ENCODE measurements at regions not wholly inside any gene's neighbourhood (a gene's known extent, or its start where the extent isn't known, plus 50 kb on each side); places are given as distances from the start of the nearest gene placed in this dataset.
A peak's percentile ranks its signal among the peaks of the same experiment; 100 is the strongest.
"Not testable (repeated sequence)": the region's sequence is repeated elsewhere in the genome, so short reads cannot be mapped to it uniquely, and the experiment has no call there.

DNA sequence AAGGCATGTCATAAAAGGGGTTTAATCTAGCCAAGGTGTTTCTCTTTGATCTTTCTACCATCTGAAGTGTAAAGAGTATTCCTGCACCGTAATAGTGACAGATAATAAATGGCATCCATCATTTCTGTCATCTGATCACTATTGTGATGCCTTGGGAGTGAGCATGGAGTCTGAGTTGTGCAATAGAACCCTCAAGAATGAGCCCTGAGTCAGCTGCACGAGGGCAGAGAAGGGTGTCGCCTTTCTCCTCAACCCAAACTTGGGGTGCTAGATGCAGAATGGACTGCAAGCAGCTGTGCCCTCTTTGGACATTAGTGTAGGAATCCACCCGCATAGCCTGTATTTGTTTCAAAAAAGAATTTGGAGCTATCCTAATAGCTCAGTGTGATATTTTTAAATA is 115.2 kb downstream of the ZNF37A start:
- no peak for FAIRE-seq

DNA sequence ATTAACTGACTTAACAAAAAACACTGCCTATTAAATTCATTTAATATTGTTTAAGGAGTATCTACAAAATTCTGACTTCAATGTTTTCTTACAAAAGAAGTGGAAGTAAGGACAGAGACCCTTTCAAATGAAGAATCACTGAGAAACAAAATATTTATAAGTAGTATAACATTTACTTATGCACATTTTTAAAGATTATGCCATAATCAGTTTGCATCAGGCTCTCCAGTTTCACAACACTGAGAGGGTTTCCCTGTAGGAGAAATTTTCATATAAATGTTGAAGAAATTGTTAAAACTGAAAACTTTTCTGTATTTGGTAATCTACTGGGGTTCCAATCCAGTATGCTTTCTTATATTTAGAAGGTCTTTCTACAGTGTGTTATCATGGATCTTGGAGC is 115.6 kb downstream of the ZNF37A start:
- FAIRE-seq: not testable (repeated sequence)

DNA sequence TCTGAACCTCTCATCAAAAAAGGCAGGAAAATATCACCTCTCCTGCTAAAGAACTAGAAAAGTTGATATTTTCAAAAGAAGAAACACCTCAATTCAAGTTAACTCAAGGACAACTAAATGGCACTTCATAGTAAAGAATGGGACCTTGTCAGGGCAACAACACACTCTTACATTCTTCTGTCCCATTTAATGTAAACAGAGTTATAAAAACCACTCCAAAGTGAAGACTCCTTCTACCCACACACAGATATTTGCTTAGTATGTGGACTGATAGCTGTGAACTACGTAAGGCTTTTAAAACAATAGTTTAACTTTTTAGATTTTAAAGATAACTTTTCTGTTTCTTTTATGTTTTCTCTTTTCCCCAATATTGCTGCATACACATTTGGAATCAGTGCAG is 118.3 kb downstream of the ZNF37A start:
- FAIRE-seq: no peak

DNA sequence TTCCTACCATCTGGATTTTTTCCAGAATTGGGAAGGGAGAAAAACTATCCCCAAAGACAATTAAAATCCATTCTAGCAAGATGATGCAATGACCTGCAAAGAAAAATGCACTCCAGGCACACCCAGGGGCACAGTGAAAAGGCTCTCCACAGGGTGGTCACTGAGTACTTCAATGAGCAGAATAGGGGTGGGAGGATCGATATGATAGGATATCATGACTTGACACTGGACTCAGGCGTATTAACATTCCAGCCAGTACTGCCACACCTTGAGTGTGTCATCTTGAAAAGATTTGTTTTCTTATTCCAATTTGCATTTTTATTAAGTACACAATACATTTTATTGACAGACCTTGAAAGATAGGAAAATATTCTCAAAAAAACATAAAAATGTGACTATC is 132.2 kb downstream of the ZNF37A start:
- FAIRE-seq: no peak

DNA sequence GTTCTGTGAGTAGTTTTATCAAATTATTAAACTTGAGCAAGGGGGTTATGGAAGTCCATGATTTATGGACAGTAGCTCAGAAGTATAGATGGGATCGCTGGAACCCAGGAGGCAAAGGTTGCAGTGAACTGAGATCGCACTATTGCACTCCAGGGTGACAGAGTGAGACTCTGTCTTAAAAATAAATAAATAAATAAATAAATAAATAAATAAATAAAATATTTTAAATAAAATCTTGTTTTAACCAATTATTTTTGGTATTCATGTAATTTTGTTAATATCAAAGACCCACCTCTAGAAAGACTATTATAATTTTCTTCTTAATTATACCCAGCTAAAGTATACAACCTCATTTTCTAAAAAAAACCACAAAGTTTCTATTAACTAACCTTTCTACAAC is 134.3 kb downstream of the ZNF37A start:
- no peak for FAIRE-seq

GRCh38 chr10:38238479-38238878 is 144.3 kb downstream of the ZNF37A start:
- peak; percentile 47 for FAIRE-seq

- FAIRE-seq: not testable (repeated sequence)
Observed at GRCh38 chr10:38242061-38242649, 148.0 kb downstream of the ZNF37A start.

GRCh38 chr10:38248113-38248512 is 154.0 kb downstream of the ZNF37A start:
- FAIRE-seq: not testable (repeated sequence)

DNA sequence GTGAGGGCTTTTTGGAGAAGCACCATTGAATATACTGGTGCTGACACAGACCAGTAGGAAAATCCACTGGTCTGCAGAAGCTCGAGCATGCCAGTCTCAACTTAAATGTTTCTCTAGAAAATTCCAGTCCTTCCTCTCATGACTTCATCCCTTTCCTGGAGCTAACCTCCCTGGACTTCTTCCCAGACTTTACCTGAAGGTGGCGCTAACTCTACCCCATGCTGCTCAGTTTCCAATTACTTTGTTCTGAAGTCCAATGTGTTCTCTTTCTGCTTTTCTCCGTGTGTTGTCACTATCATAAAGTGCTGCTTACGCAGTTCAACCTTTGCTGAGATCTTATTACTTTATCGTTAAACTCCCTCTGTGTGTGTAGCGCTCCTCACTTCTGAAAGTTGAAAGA is 158.4 kb downstream of the ZNF37A start:
- FAIRE-seq: not testable (repeated sequence)

- FAIRE-seq: not testable (repeated sequence)
Observed at GRCh38 chr10:38267555-38267954, 173.4 kb downstream of the ZNF37A start.

DNA sequence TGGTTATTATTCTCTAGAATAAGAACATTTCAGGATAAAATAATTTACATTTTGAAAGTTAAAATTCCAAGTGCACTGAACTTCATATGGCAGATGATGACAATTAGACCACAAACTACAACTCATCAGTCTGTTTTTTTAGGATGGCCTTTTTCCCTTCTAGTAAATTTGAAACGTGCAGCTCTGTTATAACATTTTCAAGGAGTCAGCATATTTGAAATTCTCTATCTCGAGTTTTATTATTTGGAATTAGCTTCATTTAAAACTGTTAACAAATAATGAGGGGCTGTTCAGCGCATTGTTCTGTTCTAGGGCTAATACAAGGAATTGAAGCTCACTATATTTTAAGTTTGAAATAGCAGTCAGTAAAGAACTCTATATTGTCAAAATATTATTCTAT is 176.9 kb downstream of the ZNF37A start:
- not testable (repeated sequence) for FAIRE-seq

DNA sequence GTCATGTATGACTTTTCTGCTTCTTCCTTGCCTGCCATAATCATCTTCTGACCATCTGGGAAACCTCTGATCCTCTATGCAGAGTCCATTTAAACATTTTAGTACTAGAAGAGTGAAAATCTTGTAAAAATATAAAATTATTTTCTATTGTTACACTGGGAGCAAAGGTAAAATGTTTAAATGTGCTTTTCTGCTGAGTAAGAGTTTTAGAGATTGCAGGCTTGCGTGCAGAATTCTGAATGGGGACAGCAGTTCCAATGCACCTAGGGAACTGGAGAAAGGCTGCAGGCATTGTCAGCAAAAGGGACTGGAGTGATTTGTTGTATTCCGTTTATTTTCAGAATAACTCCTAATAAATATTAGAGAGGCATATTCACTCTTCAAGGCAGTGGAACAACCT is 180.7 kb downstream of the ZNF37A start:
- not testable (repeated sequence) for FAIRE-seq

DNA sequence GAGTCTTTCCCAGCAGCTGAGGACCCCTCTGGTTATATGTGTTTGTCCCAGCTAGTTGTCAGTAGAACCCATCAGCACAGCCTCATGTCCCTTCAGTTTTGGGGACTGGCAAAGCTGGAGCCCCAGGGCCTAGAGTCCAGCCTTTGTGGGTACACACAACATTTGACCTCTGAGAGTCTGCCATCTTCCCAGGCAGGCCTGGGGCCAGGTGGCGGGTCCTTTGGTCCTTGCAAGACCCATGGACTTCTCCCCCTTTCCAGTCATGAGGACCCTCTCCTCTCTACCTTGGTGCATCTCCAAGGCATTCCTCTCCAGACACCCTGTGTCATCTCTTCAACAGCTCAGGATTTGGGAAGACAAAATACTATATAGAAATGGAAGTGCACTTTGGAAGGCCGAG is 198.4 kb downstream of the ZNF37A start:
- FAIRE-seq: not testable (repeated sequence)

GRCh38 chr10:38310111-38310510 is 216.0 kb downstream of the ZNF37A start:
- not testable (repeated sequence) for FAIRE-seq

GRCh38 chr10:38315090-38315805 is 221.1 kb downstream of the ZNF37A start:
- not testable (repeated sequence) for FAIRE-seq

DNA sequence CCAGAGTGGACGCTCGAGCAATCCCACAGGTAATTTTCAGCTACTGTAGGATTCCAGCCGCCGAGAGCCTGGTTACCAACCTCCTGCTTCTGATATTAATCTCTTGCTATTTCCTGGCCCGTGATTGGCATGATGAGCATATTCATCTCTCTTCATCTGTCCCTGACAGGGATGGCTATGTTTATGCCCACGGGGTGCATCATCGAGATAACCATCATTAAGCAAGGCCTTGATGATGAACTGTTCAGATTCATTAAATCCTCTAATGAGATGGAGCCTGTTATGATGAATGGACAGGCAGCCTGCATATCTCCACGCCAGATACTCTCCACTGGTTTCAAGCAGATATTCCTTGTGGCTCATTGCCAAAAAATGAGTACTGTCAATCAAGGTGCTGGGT is 227.3 kb downstream of the ZNF37A start:
- FAIRE-seq: not testable (repeated sequence)

DNA sequence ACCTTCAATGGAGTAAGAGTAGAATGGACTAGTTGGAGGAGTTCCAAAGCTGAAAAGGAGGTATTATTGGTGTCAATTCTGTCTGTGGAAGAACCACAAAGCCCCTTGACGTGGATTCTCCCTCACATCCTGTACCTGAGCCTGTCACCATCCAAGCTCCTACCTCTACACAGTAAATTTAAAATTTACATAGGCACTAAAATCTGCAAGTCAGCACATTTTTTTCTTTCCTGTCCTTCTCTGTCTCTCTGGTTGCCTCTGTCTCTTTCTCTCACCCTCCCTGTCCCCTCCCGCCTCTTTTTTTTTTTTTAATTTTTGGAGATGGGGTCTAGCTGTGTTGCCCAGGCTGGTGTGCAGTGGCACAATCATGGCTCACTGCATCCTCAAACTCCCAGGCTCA is 236.2 kb downstream of the ZNF37A start:
- FAIRE-seq: not testable (repeated sequence)

DNA sequence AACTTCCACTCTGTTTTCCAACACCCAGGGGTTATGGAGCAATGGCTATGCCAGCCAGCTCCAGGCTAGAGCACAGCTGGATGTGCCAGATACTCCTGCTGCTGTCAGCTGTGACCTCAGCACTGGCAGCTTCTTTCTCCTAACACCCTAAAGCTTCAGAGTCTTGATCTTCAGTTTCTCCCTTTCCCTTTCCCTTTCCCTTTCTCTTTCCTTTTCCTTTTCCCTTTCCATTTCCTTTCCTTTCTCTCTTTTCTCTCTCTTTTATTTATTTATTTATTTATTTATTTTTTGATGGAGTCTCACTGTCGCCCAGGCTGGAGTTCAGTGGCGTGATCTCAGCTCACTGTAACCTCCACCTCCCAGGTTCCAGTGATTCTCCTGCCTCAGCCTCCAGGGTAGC is 237.0 kb downstream of the ZNF37A start:
- not testable (repeated sequence) for FAIRE-seq

DNA sequence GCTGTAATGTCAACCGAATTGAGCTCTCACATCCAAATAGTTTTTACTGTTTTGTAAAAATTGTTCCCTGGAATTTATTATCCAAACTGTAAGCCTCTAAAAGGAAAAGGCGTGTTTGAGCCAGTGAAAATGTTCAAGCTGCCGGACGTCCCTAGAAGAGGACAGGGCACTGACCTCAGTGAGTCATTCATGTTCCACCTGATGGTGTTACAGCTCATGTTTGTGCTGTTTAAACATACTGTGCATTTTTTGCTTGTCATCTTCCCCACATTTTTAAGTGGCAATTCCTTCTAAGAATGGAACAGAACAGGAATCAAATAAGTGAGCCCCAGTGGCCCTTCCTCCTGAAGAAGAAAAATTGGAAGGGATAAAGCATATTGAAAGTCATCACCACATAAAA is 239.6 kb downstream of the ZNF37A start:
- not testable (repeated sequence) for FAIRE-seq

DNA sequence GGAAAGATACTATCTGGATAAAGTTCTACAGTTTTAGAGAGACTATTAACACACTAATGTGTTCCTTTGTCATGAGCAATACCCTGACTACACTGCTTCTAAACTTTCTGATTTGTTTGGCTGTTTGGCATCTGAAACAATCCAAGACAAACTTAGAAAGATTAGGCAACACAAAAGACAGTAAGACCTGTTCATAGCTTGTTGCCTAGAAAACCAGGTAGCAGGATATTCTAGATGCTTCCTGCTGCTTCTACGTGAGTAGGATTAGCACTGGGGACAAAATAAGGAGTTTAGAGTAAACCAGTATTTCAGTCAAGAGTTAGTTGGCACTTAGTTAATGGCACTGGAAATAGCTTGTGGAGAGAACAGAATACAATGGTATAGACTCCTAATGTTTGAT is 256.5 kb downstream of the ZNF37A start:
- FAIRE-seq: not testable (repeated sequence)

GRCh38 chr10:38354410-38354809 is 260.3 kb downstream of the ZNF37A start:
- FAIRE-seq: not testable (repeated sequence)

DNA sequence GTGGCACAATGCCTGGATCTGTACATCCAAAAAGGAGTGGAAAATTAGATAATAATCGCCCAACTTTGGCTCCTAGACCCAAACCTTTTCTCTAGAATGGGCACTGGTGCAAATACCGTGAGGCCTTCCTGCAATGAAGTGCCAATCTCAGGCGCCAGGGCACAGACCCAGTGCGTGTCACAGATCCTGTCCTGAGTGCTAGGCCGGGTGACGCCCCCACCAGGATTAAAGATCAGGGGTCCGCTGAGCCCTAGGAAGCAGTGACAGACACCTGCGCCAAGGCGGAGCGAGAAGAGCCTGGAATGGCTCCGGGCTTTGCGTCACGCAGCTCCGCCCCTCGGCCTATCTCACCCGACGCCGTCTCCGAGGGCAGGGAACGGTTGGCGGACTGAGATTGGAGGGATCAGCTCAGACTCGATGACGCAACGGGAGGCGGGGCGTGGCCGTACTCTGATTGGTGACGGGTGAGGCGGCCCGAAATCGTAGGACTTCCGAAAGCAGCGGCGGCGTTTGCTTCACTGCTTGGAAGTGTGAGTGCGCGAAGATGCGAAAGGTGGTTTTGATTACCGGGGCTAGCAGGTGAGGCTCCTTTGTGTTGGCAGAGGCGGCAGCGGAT is 261.9 kb downstream of the ZNF37A start:
- FAIRE-seq: peak; percentile 97

DNA sequence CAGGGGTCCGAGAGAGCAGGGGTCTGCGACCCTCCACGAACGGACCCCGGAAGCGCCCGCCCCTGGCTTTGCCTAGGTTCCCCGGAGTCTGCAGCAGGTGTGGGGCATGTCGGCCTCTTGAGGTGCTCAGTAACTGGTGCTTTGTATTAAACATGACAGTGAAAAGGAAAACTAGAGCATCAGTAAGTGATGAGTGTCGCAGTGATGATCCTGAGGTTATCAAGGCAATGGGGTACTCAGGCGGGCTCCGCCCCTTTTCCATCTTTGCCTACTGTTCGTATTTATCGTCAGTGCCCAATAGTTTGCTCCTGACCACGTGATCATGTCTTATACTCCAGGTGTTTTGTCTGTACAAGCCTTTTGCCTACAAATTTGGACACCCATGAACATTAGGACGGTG is 262.4 kb downstream of the ZNF37A start:
- not testable (repeated sequence) for FAIRE-seq

DNA sequence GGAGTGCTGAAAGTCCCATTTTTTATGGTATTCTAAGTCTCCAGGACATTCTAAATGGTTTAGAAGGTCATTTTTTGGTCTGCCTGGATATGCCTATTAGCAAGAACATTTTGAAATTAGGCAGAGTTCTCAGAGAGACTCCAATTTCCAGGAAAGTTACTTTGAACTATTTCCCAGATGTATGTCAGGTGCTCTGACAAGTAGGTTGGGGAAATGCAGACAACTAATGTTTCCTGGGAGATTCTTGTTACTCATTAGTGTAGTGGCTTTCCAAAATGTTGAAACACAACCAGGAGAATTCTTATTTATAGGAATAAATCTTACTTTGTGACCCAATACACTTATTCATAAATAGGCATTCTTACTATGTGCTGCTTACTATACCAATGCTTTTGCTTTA is 268.4 kb downstream of the ZNF37A start:
- FAIRE-seq: not testable (repeated sequence)

Measured in TTC549 (cell line).